PC-9 (cell line): ENCODE measurements at regions not wholly inside any gene's neighbourhood (a gene's known extent, or its start where the extent isn't known, plus 50 kb on each side); places are given as distances from the start of the nearest gene placed in this dataset.

Experiments used
- BruUV-seq: library from RNA; stranded (reverse); fragments of 400-500 nt; replicated peaks from 2 replicates; lab custom pipeline; 2021; lab: Mats Ljungman, UMichigan
- CTCF ChIA-PET: fragments of 300-600 bp; sonication (Branson Sonifier 250); formaldehyde crosslinking; loops from one replicate; lab custom pipeline; 2022; ENCODE audit warnings: antibody characterized with exemption; lab: Charles Lee
- POLR2A ChIA-PET: fragments of 300-600 bp; sonication (Branson Sonifier 250); formaldehyde crosslinking; loops from one replicate; lab custom pipeline; 2022; ENCODE audit warnings: antibody characterized with exemption; ENCODE audit not compliant: unreplicated experiment; lab: Charles Lee
- DNase-seq, 2 experiments: peaks; one replicate each; pipeline versions ENCODE4 v3.0.0 to v3.0.0-alpha.2; 2015 to 2022; ENCODE audit warnings: mixed read lengths in 1 of 2
- H2AFZ ChIP-seq: fragments of 200-600 bp; sonication (generic); 2 replicates; pipeline ENCODE4 v1.8.1; 2017; ENCODE audit warnings: antibody characterized with exemption
- H3F3A ChIP-seq: fragments of 200-600 bp; sonication (generic); 2 replicates; pipeline ENCODE4 v1.8.1; 2017; ENCODE audit warnings: antibody characterized with exemption, mild to moderate bottlenecking, low read depth; ENCODE audit not compliant: insufficient read depth
- H3K27ac ChIP-seq: fragments of 200-600 bp; sonication (generic); 2 replicates; pipeline ENCODE4 v1.6.1; 2016; ENCODE audit warnings: mixed run types
- H3K27me3 ChIP-seq: fragments of 200-600 bp; sonication (generic); 2 replicates; pipeline ENCODE4 v1.6.1; 2016; ENCODE audit warnings: low read depth, mixed run types; ENCODE audit not compliant: insufficient read depth
- H3K36me3 ChIP-seq: fragments of 200-600 bp; sonication (generic); 2 replicates; pipeline ENCODE4 v1.6.1; 2016; ENCODE audit warnings: low read depth, mixed run types
- H3K4me1 ChIP-seq: fragments of 200-600 bp; sonication (generic); replicated peaks from 2 replicates; pipeline ENCODE4 v1.6.1; 2016; ENCODE audit warnings: mixed run types; ENCODE audit not compliant: insufficient read depth
- H3K4me2 ChIP-seq: fragments of 200-600 bp; sonication (generic); 2 replicates; pipeline ENCODE4 v1.6.1; 2017; ENCODE audit warnings: mixed run types
- H3K4me3 ChIP-seq: fragments of 200-600 bp; sonication (generic); 2 replicates; pipeline ENCODE4 v1.6.1; 2016; ENCODE audit warnings: mixed run types
- H3K79me2 ChIP-seq: fragments of 200-600 bp; sonication (generic); 2 replicates; pipeline ENCODE4 v1.6.1; 2017; ENCODE audit warnings: low read depth, mixed run types
- H3K9me2 ChIP-seq: fragments of 200-600 bp; sonication (generic); 2 replicates; pipeline ENCODE4 v1.8.1; 2017; ENCODE audit warnings: mild to moderate bottlenecking; ENCODE audit not compliant: insufficient read depth
- H3K9me3 ChIP-seq: fragments of 200-600 bp; sonication (generic); 2 replicates; pipeline ENCODE4 v1.8.1; 2016; ENCODE audit warnings: low read depth; ENCODE audit not compliant: insufficient read depth
- H4K20me1 ChIP-seq: fragments of 200-600 bp; sonication (generic); 2 replicates; pipeline ENCODE4 v1.8.1; 2017; ENCODE audit not compliant: insufficient read depth
- EZH2 ChIP-seq: fragments of 200-600 bp; sonication (generic); IDR thresholded peaks from 2 replicates; pipeline ENCODE4 v1.8.0; 2017; ENCODE audit warnings: antibody characterized with exemption, low read depth
- intact Hi-C: fragments of 100-400 bp; cut with micrococcal nuclease; formaldehyde crosslinking; loops from one replicate; pipeline ENCODE4 v1.10.0; 2022; ENCODE audit not compliant: unreplicated experiment
- TF ChIP-seq, protein P1 (sequence below): fragments of 200-600 bp; sonication (generic); conservative IDR thresholded peaks from 2 replicates; pipeline ENCODE4 v1.6.1; 2017; ENCODE audit warnings: mixed run types, antibody characterized with exemption, mild to moderate bottlenecking, moderate library complexity

DNA sequence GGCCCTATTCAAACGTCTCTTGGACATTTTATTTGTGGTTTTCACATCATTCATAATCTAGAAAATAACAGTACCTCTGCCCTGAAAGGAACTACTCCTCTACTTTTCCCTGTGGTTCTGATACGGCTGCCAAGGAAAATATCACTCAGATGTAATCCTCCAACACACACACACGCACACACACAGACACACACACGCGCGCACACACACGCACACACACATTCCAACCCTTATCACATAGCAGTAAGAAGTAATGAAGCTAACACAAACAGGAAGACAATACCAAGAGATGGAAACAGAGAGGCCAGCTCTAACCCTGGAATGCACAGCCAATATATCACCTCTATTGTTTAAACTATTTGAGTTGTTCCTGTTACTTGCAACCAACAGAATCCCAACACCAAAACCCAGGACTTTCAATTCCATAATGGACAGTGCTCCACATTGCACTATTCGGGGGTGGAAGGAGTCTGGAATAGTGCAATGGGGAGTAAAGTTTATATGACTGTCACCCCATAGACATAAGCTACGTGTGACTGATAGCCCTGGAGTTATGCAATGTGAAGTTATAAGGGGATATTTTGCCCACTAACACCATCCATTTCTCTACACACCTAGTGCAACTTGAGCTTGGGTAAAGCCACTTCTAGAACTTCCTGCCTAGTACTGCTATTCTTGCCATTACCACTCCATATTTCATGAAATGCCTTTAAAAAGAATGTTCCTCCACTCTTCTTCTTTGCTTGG, 71.3 kb upstream of the FNDC3B start:
- Histone ChIP-seq H3K9me2 (no peaks in the 10 kb centered on the region), H3K27me3 (no peaks in the 10 kb centered on the region), H3K36me3 (no peaks in the 10 kb centered on the region), H2AFZ (peak overlapping the region; percentile 69; the same call in 1 of the 2 replicates), H3K4me1 (peaks cover 54% of the 10 kb centered on the region), H3K79me2 (no peaks in the 10 kb centered on the region), H3K4me3 (no peak overlapping the region), H4K20me1 (no peaks in the 10 kb centered on the region), H3K27ac (peak overlapping the region; percentile 98), H3F3A (peaks cover 28% of the 10 kb centered on the region), H3K9me3 (peaks cover 7% of the 10 kb centered on the region; the same call in 1 of the 2 replicates), H3K4me2 (peak overlapping the region; percentile 58)
- ChIA-PET POLR2A (interaction anchor here (0.5 to 0.6 kb wide), 2 partner anchors 73 to 741 kb away, joined by 4 to 9 read pairs; no protein-coding TSS in a partner anchor), CTCF (interaction anchor here (0.6 kb wide), 1 partner anchor 143 kb away, joined by 3 read pairs; no protein-coding TSS in a partner anchor)
- intact Hi-C loops, result loop anchor here (10.0 kb wide), 1 partner anchor 123 kb away; the partner anchor contains the start of gene TMEM212
- no peak for DNase-seq
- no TSS peak for BruUV-seq
- no peak for TF ChIP-seq EZH2
- TF ChIP-seq, protein P1, sequence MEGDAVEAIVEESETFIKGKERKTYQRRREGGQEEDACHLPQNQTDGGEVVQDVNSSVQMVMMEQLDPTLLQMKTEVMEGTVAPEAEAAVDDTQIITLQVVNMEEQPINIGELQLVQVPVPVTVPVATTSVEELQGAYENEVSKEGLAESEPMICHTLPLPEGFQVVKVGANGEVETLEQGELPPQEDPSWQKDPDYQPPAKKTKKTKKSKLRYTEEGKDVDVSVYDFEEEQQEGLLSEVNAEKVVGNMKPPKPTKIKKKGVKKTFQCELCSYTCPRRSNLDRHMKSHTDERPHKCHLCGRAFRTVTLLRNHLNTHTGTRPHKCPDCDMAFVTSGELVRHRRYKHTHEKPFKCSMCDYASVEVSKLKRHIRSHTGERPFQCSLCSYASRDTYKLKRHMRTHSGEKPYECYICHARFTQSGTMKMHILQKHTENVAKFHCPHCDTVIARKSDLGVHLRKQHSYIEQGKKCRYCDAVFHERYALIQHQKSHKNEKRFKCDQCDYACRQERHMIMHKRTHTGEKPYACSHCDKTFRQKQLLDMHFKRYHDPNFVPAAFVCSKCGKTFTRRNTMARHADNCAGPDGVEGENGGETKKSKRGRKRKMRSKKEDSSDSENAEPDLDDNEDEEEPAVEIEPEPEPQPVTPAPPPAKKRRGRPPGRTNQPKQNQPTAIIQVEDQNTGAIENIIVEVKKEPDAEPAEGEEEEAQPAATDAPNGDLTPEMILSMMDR, result no peak

DNA sequence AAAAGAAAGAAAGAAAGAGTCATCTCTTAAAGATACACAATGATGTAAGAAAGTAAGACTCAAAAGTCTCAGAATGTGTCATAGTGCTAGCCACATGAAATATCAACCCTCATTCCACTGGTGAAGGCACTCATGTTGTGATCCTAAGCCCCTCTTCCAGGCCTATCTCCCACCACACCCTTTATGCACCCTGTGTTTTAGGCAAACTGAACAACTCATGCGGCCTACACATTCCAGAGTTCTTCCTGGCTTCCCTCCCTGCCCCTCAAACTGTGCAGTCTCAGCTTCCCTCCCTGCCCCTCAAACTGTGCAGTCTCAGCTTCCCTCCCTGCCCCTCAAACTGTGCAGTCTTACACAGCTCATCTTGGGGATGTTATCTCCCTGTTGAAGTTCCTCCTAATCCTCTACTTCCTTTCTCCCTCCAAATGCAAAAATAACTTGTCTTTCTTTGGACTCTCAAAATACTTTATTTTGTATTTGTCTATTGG, 69.0 kb upstream of the FNDC3B start:
- peaks cover 28% of the 10 kb centered on the region for H3F3A ChIP-seq
- no peak overlapping the region for H2AFZ ChIP-seq
- H3K4me1 ChIP-seq, result peaks cover 56% of the 10 kb centered on the region
- no peaks in the 10 kb centered on the region for H3K79me2 ChIP-seq
- no peaks in the 10 kb centered on the region for H3K27me3 ChIP-seq
- H3K27ac ChIP-seq, result no peak overlapping the region
- intact Hi-C loops, result no loop called here
- no peaks in the 10 kb centered on the region for H3K9me2 ChIP-seq
- H3K4me2 ChIP-seq, result no peak overlapping the region
- no peaks in the 10 kb centered on the region for H3K36me3 ChIP-seq
- BruUV-seq, result no TSS peak
- peaks cover 7% of the 10 kb centered on the region; the same call in 1 of the 2 replicates for H3K9me3 ChIP-seq
- ChIA-PET CTCF (no interaction called here), POLR2A (no interaction called here)
- no peaks in the 10 kb centered on the region for H4K20me1 ChIP-seq
- TF ChIP-seq EZH2, result no peak
- TF ChIP-seq, protein P1, result no peak
- DNase-seq, result no peak
- H3K4me3 ChIP-seq, result no peak overlapping the region

GRCh38 chr3:171971919-171972514, 67.4 kb upstream of the FNDC3B start:
- no peaks in the 10 kb centered on the region for H4K20me1 ChIP-seq
- H3K4me2 ChIP-seq, result peak overlapping the region; percentile 35
- no peaks in the 10 kb centered on the region for H3K36me3 ChIP-seq
- ChIA-PET CTCF (no interaction called here), POLR2A (interaction anchor here (0.6 kb wide), 1 partner anchor 11 kb away, joined by 9 read pairs; no protein-coding TSS in a partner anchor)
- peak in 1 of 2 experiments; percentile 65 for DNase-seq
- BruUV-seq, result no TSS peak
- TF ChIP-seq, protein P1, result no peak
- no peak for TF ChIP-seq EZH2
- peaks cover 17% of the 10 kb centered on the region for H3F3A ChIP-seq
- intact Hi-C loops, result no loop called here
- no peak overlapping the region for H3K4me3 ChIP-seq
- no peak overlapping the region for H3K27ac ChIP-seq
- H2AFZ ChIP-seq, result no peak overlapping the region
- no peaks in the 10 kb centered on the region for H3K9me2 ChIP-seq
- H3K27me3 ChIP-seq, result no peaks in the 10 kb centered on the region
- H3K79me2 ChIP-seq, result no peaks in the 10 kb centered on the region
- peaks cover 42% of the 10 kb centered on the region for H3K4me1 ChIP-seq
- peaks cover 15% of the 10 kb centered on the region for H3K9me3 ChIP-seq
